Upper lobe of left lung (tissue), 4 donors: ENCODE measurements at regions not wholly inside any gene's neighbourhood (a gene's known extent, or its start where the extent isn't known, plus 50 kb on each side); places are given as distances from the start of the nearest gene placed in this dataset.

Experiments
- CTCF ChIP-seq, 6 experiments: fragments of 450-650 bp in 4 of 6; fragments of 200-600 bp in 2 of 6; sonication (generic) in 2 of 6; IDR thresholded peaks; one replicate each; pipeline ENCODE4 v1.5.1; 2016 to 2019; ENCODE audit warnings: antibody characterized with exemption in 6 of 6
- POLR2A ChIP-seq, 4 donors: fragments of 450-650 bp; IDR thresholded peaks; one replicate each; pipeline ENCODE4 v1.5.1; 2016 to 2017; ENCODE audit warnings: antibody characterized with exemption in 4 of 4, mild to moderate bottlenecking in 2 of 4
- POLR2AphosphoS5 ChIP-seq, 2 donors: sonication (generic); formaldehyde crosslinking; IDR thresholded peaks; one replicate each; pipeline ENCODE4 v1.5.1; 2017; ENCODE audit warnings: antibody characterized with exemption in 2 of 2

- no peak for TF ChIP-seq POLR2A (IDR thresholded peaks at IDR 0.05)
- no peak for TF ChIP-seq CTCF (IDR thresholded peaks at IDR 0.05)
- TF ChIP-seq POLR2AphosphoS5 (IDR thresholded peaks at IDR 0.05): no peak
These were observed 293.8 kb downstream of the ELAVL2 start for GRCh38 chr9:23532282-23532681.
